Loucy (cell line): ENCODE measurements at regions not wholly inside any gene's neighbourhood (a gene's known extent, or its start where the extent isn't known, plus 50 kb on each side); places are given as distances from the start of the nearest gene placed in this dataset.

Source experiments
- EZH2phosphoT487 ChIP-seq: fragments of 200-600 bp; IDR thresholded peaks from 2 replicates; pipeline ENCODE4 v1.6.1; 2018; ENCODE audit warnings: antibody characterized with exemption, mild to moderate bottlenecking, moderate library complexity, borderline replicate concordance
- TF ChIP-seq, protein P1 (sequence below): fragments of 200-600 bp; sonication (generic); conservative IDR thresholded peaks from 2 replicates; pipeline ENCODE4 v1.5.1; 2014; ENCODE audit warnings: mild to moderate bottlenecking, antibody characterized with exemption, low read length

DNA sequence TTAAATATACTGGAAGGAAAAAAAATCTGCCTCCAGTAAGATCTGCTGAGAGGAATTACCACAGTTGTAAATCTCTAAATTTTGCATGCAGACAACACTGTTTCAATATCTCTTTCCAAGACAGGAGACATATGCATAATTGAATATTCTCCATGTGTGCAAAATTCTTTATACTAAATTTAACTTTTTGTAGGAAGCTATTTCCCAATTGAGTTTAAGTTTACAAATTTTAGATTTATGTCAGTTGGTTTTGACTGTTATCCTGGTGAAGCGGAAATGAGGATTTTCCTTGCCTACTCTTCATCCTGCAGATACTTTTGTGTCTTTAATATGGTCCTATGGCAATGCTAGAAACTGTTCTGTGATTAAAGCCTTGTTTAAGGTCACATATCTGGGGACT is 1352.9 kb downstream of the FSTL5 start:
- TF ChIP-seq, protein P1, sequence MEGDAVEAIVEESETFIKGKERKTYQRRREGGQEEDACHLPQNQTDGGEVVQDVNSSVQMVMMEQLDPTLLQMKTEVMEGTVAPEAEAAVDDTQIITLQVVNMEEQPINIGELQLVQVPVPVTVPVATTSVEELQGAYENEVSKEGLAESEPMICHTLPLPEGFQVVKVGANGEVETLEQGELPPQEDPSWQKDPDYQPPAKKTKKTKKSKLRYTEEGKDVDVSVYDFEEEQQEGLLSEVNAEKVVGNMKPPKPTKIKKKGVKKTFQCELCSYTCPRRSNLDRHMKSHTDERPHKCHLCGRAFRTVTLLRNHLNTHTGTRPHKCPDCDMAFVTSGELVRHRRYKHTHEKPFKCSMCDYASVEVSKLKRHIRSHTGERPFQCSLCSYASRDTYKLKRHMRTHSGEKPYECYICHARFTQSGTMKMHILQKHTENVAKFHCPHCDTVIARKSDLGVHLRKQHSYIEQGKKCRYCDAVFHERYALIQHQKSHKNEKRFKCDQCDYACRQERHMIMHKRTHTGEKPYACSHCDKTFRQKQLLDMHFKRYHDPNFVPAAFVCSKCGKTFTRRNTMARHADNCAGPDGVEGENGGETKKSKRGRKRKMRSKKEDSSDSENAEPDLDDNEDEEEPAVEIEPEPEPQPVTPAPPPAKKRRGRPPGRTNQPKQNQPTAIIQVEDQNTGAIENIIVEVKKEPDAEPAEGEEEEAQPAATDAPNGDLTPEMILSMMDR, result no peak
- no peak for TF ChIP-seq EZH2phosphoT487
